SU-DHL-6 (cell line): ENCODE measurements at regions not wholly inside any gene's neighbourhood (a gene's known extent, or its start where the extent isn't known, plus 50 kb on each side); places are given as distances from the start of the nearest gene placed in this dataset.

Experiments
- CTCF ChIP-seq: fragments of 200-600 bp; sonication (generic); IDR thresholded peaks from one replicate; pipeline ENCODE4 v1.5.1; 2017; ENCODE audit warnings: antibody characterized with exemption, mild to moderate bottlenecking, low read length, moderate library complexity; ENCODE audit not compliant: insufficient read depth, poor library complexity, severe bottlenecking
- EZH2phosphoT487 ChIP-seq: fragments of 200-600 bp; sonication (generic), shearing (Covaris generic); conservative IDR thresholded peaks from 2 replicates; pipeline ENCODE4 v1.6.1; 2018; ENCODE audit warnings: mild to moderate bottlenecking, antibody characterized with exemption, low read length, moderate library complexity, mixed read lengths

GRCh38 chr3:90069748-90070147, 962.3 kb downstream of the EPHA3 start:
- TF ChIP-seq CTCF (no peak), EZH2phosphoT487 (no peak)
